ENCODE measurements at regions not wholly inside any gene's neighbourhood (a gene's known extent, or its start where the extent isn't known, plus 50 kb on each side); places are given as distances from the start of the nearest gene placed in this dataset.

GRCh38 chr4:107520368-107520767, 199.7 kb downstream of the PAPSS1 start:
- no peaks in the 10 kb centered on the region for H3K4me1 Mint-ChIP-seq
- H3K4me2 ChIP-seq (replicated peaks; ENCODE audit: extremely low read depth, low read length, poor library complexity, severe bottlenecking), result no peak overlapping the region
- H3K9me3 Mint-ChIP-seq, result peaks cover under 1 to 12% (median 4%) of the 10 kb centered on the region in 7 donors
- no peak overlapping the region for H3K4me3 ChIP-seq (replicated peaks in 1 of 3; ENCODE audit: low read depth in 2 of 3, low read length in 3 of 3)
- peaks cover 1 to 5% (median 2%) of the 10 kb centered on the region in 3 donors for H3K27me3 Mint-ChIP-seq (ENCODE audit: low read depth in 3 of 3)
- no peak overlapping the region for H3K27ac Mint-ChIP-seq
- H3K9me3 ChIP-seq (replicated peaks in 1 of 2; ENCODE audit: control insufficient read depth in 1 of 2, insufficient read depth in 1 of 2, low read length in 2 of 2), result peaks cover 8 to 10% of the 10 kb centered on the region in 2 donors
- H3K4me3 Mint-ChIP-seq, result no peak overlapping the region
- 95% methylated on average over 4 of the region's 7 CpGs for WGBS (ENCODE audit: insufficient coverage)
- no peak overlapping the region for H3K27ac ChIP-seq (ENCODE audit: low read depth in 1 of 2, low read length in 2 of 2)
- H3K36me3 Mint-ChIP-seq, result no peaks in the 10 kb centered on the region
- H4K20me1 ChIP-seq (ENCODE audit: insufficient read depth, low read length), result no peaks in the 10 kb centered on the region
- intact Hi-C loops (cut with micrococcal nuclease), result no loop called here
- no peaks in the 10 kb centered on the region for H3K4me1 ChIP-seq (ENCODE audit: control insufficient read depth in 1 of 2, insufficient read depth in 2 of 2, low read length in 2 of 2)
- H3K27me3 ChIP-seq (ENCODE audit: control insufficient read depth in 2 of 2, insufficient read depth in 2 of 2, low read length in 2 of 2), result no peaks in the 10 kb centered on the region
- no peak overlapping the region for H2AFZ ChIP-seq (ENCODE audit: insufficient read depth, low read depth, low read length, poor library complexity, severe bottlenecking)
- DNase-seq, result no peak
- H3K9ac ChIP-seq (ENCODE audit: insufficient read depth, low read length, poor library complexity, severe bottlenecking), result no peak overlapping the region
- no peaks in the 10 kb centered on the region for H3K79me2 ChIP-seq (ENCODE audit: insufficient read depth, low read length)
- H3K36me3 ChIP-seq (replicated peaks in 1 of 2; ENCODE audit: control insufficient read depth in 1 of 2, insufficient read depth in 2 of 2, low read length in 2 of 2), result no peaks in the 10 kb centered on the region
- TF ChIP-seq CTCF (IDR thresholded peaks at IDR 0.05), result no peak

GRCh38 chr4:107519053-107519452, 201.0 kb downstream of the PAPSS1 start:
- peaks cover 1 to 3% (median 2%) of the 10 kb centered on the region in 3 donors for H3K27me3 Mint-ChIP-seq (ENCODE audit: low read depth in 3 of 3)
- H4K20me1 ChIP-seq (ENCODE audit: insufficient read depth, low read length), result no peaks in the 10 kb centered on the region
- no peak overlapping the region for H3K4me3 Mint-ChIP-seq
- no peak overlapping the region for H3K9ac ChIP-seq (ENCODE audit: insufficient read depth, low read length, poor library complexity, severe bottlenecking)
- H3K4me2 ChIP-seq (replicated peaks; ENCODE audit: extremely low read depth, low read length, poor library complexity, severe bottlenecking), result no peak overlapping the region
- peaks cover 0 to 14% (median 5%) of the 10 kb centered on the region in 7 donors for H3K9me3 Mint-ChIP-seq
- no peaks in the 10 kb centered on the region for H3K36me3 ChIP-seq (replicated peaks in 1 of 2; ENCODE audit: control insufficient read depth in 1 of 2, insufficient read depth in 2 of 2, low read length in 2 of 2)
- H3K27ac ChIP-seq (ENCODE audit: low read depth in 1 of 2, low read length in 2 of 2), result no peak overlapping the region
- no peaks in the 10 kb centered on the region for H3K4me1 ChIP-seq (ENCODE audit: control insufficient read depth in 1 of 2, insufficient read depth in 2 of 2, low read length in 2 of 2)
- no peaks in the 10 kb centered on the region for H3K27me3 ChIP-seq (ENCODE audit: control insufficient read depth in 2 of 2, insufficient read depth in 2 of 2, low read length in 2 of 2)
- no peak overlapping the region for H2AFZ ChIP-seq (ENCODE audit: insufficient read depth, low read depth, low read length, poor library complexity, severe bottlenecking)
- intact Hi-C loops (cut with micrococcal nuclease), result no loop called here
- no peaks in the 10 kb centered on the region for H3K79me2 ChIP-seq (ENCODE audit: insufficient read depth, low read length)
- H3K27ac Mint-ChIP-seq, result no peak overlapping the region
- no peaks in the 10 kb centered on the region for H3K4me1 Mint-ChIP-seq
- no peaks in the 10 kb centered on the region for H3K36me3 Mint-ChIP-seq
- WGBS (ENCODE audit: insufficient coverage), result no CpG with 5 or more reads among the region's 1 CpG
- H3K9me3 ChIP-seq (replicated peaks in 1 of 2; ENCODE audit: control insufficient read depth in 1 of 2, insufficient read depth in 1 of 2, low read length in 2 of 2), result peaks cover 9 to 13% of the 10 kb centered on the region in 2 donors
- DNase-seq, result no peak
- TF ChIP-seq CTCF (IDR thresholded peaks at IDR 0.05), result peak; percentile 11
- no peak overlapping the region for H3K4me3 ChIP-seq (replicated peaks in 1 of 3; ENCODE audit: low read depth in 2 of 3, low read length in 3 of 3)
